ENCODE measurements at regions not wholly inside any gene's neighbourhood (a gene's known extent, or its start where the extent isn't known, plus 50 kb on each side); places are given as distances from the start of the nearest gene placed in this dataset.
"Not testable (repeated sequence)": the region's sequence is repeated elsewhere in the genome, so short reads cannot be mapped to it uniquely, and the experiment has no call there.

GRCh38 chr14:56049536-56049935 is 68.7 kb upstream of the PELI2 start:
- no peak for DNase-seq (ENCODE audit: low read depth)

DNA sequence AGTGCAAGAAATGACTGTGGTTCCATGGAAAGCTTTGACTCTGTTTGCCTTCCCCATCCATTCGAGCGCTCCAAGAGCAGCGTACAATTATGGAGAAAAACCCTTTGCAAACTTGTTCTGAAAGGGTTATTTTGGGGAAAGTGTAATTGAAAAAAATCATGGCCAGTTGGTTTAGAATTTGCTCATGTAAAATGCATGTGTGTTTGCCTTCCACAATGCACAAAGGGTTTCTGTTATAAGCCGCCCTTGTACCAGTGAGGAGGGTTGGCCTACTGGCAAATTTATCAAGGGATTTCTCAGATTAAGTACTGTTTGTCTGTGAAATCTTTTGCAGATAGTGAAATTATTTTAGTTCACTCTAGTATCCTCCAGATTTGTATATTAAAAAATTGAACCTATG is 62.7 kb upstream of the PELI2 start:
- DNase-seq (ENCODE audit: low read depth), result no peak

- no peak for DNase-seq (ENCODE audit: low read depth)
Measured at GRCh38 chr14:56056031-56056430, 62.2 kb upstream of the PELI2 start.

DNA sequence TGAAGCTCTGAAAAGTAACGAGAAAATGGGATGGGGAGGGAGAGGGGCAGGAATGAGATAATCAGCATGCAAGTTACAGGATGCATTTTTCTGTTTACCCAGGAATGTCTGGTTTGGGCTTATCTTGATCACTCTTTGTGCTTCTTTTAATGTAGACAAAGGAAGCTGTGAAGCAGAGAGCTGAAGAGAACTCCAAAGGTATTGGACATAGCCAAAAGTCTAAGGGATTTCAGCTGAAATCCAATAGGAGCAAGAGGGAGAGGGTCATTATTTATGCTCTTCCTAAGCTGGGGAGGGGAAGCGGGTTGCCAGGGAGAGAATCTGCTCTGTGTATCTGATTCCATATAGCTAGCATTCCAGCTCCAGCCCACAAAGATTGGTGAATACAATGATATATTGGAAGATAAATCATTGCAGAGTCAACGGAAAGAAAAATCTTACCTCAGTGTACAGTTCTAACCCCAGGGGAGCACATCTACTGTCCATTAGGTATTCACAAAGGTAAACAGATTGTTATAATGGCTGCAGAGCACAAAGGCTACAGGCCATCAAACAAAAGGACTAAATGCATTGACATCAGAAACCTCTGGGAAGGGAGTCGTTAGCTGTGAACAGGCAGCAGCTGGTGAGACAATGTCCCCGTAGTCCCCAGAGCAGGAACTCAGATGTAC is 61.0 kb upstream of the PELI2 start:
- no peak for DNase-seq (ENCODE audit: low read depth)

DNA sequence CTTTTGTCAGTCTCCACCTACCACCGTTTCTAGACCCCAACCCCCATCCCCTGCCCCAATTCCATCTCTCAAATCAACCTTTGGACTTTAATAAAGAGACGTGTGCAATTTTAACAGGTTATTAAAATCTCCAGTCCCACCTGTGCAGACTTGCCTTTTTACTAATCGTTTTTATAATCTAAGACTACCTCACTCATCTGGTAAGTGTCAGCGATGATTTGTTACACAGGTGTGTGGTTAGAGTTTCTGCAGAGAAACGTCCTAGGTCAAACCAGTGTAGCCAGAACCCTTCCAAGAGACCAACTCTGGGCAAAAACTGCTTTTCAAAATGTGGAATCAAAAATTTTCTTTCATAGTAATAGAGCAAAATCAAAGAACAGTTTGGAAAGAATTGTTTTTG is 60.4 kb upstream of the PELI2 start:
- no peak for DNase-seq (ENCODE audit: low read depth)

- no peak for DNase-seq (ENCODE audit: low read depth)
Measured at GRCh38 chr14:56059054-56059453, 59.2 kb upstream of the PELI2 start.

DNA sequence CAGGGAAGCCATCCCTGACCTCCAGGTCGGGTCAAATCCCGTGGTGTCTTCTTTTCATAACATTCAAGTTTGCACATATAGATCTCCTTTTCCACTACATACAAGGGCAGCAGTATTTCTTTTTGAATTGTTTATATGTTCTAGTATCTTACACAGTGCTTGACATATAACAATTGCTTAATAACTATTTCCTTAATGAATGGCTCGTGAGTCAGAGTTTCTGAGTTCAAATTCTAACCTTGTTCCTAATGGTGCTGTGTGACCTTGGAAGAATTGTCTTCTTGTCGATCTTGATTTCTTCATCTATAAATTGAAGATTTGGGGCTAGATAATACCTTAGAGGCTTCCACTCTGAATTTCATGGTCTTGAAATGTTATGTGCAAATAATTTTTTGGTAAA is 57.2 kb upstream of the PELI2 start:
- DNase-seq (ENCODE audit: low read depth), result no peak

DNA sequence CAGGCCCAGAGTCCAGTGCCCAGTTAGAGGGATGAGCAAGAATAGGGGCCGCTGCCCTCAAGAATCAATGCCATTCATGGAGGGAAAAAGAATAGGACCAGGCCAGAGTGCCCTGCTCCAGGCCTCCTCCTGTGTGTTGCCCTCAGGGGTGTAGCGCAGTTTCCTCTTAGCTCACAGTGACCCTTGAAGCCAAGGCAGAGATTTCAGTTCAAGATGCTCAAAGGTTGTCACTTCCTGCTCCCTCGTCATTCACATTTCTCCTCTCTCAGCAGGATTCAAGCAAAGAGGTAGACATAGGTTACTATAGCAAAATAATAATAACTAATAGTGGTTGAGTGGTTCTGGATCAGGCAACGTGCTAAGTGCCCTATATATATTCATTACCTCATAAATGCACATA is 55.1 kb upstream of the PELI2 start:
- no peak for DNase-seq (ENCODE audit: low read depth)

DNA sequence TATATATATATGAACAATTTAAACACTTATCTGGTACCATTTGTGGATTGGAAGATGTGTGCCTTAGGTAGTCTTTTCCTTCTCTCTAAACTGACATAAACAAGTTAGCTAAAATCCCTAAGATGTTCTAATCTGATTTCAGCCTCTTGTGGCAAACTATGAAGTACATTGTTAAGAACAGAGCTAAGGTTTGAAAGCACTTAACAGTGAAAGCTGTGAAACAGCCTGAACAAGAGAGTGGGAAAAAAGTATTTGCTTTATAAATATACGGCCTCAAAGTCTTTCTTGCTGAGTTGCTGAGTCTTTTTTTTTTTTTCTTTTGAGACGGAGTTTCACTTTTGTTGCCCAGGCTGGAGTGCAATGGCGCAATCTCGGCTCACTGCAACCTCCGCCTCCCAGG is 53.7 kb upstream of the PELI2 start:
- no peak for DNase-seq (ENCODE audit: low read depth)

GRCh38 chr14:56065199-56065598 is 53.0 kb upstream of the PELI2 start:
- DNase-seq (ENCODE audit: low read depth), result not testable (repeated sequence)

DNA sequence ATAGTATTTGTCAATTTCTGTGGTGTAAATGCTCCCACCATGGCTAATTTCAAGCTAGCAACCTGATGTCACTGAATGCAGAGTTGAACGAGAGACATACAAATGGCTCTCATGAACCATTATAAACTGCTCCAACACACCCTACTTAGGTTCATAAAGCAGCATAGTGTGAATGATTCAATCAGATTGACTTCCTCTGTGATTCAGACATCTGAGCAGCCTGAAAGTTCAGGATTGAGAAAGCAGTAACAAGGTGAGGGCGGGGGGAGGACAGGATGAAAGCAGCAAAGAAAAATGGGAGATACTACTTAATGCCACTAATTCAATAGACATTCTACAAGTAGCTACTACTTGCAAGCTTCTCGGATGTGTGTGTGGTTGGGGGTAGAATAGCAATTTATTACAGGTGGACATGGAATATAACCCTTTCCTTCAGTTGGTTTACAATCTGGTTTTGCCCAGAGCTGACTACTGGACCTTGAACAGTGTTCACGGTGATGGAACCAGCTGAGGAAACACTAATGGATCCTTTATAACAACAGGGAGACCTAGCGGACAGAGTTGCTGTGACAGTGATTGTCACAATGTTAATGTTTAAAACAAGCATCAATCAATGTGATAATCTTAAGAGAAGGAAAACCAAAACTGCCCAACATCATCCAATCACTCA is 52.5 kb upstream of the PELI2 start:
- DNase-seq (ENCODE audit: low read depth), result no peak

All from HS-27A (cell line).